Activated T-cell treated with anti-CD3 and anti-CD28 coated beads, Interleukin-2, amount 50 U/mL, for 1 hour (primary cell): ENCODE measurements at regions not wholly inside any gene's neighbourhood (a gene's known extent, or its start where the extent isn't known, plus 50 kb on each side); places are given as distances from the start of the nearest gene placed in this dataset.

Experiments used
- DNase-seq: peaks from one replicate; pipeline ENCODE4 v3.0.0-alpha.2; 2020

DNA sequence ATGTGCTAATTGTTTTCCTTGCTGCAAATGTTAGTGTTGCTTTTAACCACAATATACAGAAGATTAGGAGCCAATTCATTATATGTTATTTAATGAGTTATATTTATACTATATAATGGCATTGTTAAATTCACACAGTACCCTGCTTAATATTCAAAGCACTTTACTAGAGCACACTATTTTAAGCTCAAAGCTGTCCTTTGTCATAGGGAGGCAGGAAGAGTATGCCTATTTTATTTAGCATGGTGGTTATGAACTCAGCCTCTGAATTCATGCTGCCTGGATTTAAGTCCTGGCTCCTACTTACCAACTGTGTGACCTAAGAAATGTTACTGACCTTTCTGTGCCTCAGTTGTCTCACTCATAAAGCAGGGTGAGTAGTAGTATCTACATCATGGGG is 80.5 kb downstream of the FASTKD2 start:
- DNase-seq, result no peak

DNA sequence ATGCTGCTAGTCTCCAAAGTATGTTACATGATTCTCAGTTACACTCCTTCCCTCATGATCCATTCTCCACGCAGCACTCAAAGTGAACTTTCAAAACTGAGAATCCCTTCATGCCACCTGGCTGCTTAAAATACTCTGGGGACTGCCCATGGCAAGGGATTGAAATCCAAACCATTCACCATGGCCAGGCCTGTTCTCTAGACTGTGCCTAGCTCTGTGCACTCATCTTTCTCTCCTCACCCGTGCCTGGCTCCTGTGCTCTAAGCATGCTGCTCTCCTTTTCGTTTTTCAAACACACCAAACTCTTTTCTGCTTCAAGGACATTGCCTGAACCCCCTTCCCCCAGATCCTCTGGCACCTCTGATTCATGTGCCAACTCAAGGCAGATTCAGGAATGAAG is 80.9 kb downstream of the FASTKD2 start:
- no peak for DNase-seq

DNA sequence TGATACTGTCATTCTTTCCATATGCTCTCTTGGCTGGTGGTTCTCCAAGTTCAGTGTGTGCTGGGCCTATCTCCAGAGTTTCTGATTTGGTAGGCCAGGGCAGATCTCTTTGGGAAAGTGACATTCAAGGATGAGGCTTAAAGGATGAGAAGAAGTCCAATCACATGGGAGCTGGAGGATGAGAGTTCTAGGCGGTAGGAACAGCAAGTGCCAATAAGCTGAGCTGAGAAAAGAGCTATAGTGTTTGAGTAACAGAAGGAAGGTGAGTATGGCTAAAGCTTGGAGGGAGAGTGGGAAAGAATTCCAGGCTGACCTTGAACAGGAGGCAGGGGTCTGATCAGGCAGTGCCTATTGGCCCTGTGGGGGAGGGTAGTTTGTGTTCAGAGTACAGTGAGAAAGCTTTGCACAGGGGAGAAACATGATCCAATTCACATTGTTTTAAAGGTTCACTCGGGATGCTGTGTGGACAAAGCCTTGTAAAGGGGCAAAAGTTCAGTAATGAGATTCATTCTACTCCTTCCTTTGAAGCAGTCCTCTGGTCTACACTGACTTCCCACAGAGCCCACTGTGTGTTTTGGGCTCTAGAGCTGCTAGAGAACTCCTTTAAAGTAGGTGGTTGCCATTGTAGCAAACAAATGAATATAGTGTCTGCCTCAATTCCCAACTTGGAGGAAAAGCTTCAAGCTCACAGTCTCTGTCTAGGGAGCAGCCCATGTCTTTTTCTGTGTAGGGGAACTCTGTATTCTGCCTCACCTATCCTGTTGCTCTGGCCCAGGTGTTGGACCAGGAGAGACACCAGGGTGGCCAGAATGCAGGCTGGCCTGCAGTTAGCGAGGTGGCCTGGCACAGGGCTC is 81.8 kb downstream of the FASTKD2 start:
- no peak for DNase-seq

DNA sequence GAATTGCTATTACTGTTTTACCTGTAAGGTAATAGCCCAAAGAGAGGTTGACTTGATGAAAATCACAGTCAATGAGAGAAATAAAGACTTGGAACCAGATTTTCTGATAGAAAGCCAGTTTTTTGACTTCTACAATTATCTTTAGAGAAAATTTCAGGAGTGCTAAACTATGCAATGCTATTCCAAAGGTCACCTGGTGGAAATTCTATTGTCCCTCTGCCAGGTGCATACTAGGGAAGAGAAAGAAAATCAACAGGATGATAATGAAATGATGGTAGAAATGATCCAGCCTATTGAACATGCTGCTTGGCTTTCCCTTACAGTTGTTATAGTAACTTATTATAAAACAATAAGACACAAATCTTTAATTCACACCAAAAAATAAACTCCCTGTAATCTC is 85.0 kb downstream of the FASTKD2 start:
- DNase-seq, result no peak

DNA sequence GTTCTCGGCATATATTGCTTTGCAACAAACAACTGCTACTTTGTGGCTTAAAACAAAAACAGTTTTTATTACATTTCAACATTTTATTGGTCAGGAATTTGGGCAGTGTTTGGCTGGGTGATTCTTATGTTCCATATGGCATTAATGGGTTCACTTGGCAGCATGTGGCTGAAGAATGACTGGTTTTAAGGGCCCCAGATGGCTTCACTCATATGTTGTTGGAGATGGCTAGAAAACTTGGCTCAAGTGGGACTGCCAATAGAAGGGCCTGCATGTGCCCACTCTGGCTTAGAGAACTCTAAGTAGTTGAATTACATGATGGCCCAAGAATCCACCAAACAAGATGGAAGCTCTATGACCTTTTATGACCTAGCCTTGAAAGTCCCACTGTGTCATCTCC is 86.1 kb downstream of the FASTKD2 start:
- DNase-seq, result no peak

DNA sequence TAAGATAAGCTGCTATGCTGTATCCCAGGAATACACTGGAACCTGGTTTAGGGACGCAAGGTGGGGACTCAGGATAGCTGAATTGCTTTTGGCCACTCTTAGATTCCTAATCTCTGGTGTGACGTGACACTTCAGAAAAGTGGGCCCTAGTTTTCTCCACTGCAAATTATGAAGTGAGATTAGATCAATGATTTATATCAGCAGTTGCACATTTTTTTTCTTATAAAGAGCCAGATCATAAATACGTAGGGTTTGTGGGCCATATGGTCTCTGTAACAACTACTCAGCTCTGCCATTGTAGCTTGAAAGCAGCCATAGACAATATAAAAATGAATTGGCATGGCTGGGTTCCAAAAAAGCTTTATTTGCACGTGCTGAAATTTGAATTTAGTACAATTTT is 85.4 kb upstream of the CPO start:
- no peak for DNase-seq

DNA sequence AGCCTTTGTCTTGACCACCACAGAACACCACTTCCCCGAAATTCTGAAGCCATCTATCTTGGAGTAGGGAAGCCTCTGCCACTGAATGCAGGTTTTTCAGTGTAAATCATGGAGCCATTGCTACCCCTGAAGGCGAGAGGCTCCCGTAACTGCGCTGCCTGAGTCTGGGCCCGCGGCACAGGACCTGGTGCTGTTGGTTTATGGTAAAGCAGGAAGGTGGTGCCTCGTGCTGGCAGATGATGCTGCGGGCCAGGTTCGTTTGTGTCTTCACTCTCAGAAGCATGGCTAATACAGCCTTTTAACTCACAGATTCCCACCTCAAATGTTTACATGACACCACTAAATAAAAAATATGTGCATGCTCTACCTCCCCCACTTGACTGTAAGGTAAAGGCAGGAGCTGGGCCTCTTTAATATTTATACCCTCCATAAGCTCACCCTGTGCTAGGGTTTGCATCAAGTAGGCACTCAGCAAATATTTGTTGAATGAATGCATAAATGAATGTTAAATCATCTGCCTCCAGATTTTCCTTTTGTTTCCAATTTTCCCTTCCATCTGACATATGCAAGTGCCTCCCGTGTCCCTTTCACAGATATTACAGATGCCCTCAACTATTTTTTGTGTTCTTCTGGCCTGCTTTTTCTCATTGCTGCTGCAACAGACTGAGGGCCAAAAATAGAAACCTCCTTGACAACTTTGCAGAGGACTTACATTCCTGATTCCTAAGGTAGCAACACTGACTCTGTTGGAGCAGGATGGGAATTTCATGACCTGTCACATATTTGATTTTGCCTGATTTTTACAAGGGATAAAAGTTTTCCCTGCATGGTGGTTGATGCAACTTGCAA is 83.5 kb upstream of the CPO start:
- no peak for DNase-seq

DNA sequence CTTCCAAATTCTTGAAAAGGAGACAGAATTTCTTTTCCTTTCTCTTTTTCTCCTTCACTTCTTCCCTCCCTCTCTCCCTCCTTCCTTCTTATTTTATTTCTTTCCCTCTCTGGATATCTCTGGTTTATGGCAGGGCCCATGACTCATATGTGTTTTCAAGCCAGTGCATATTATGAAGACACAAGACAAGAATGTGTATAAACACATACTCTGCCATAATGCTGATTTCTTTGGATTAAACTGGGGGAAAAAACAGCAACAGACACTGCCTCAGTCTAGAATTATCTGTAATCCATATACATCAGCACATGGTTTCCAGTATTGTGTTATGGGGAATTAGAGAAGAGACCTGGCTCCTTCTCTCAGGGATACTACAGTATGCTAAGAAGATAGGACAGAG is 82.8 kb upstream of the CPO start:
- no peak for DNase-seq

DNA sequence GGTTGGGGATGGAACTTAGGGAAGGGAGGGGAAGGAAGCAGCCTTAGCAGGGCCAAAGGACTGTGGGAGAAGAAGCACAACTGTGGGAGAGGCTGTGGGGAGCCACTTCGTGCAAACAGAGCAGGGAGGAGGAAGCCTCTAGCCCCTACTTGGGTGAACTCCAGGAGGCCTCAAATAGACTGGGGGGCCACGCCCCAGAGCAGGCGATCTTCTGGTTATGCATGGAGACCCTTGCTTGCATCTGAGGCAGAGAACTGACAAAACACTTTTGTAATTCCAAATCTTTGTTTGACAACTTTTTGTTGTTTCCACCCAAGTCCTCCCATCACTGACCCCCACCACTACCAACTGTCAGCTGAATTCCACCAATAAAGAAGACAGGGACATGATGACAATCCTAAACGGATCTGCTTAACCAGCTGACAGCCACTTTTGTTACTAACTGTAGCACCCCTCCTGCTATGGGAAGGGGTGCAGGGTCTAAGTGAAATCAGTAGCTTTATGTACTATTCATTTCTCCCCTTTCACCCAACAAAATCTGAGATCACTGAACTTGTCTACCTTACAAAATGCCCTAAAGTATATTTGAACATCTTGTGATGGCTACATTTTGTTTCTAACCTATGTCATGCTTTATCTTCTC is 80.5 kb upstream of the CPO start:
- no peak for DNase-seq

DNA sequence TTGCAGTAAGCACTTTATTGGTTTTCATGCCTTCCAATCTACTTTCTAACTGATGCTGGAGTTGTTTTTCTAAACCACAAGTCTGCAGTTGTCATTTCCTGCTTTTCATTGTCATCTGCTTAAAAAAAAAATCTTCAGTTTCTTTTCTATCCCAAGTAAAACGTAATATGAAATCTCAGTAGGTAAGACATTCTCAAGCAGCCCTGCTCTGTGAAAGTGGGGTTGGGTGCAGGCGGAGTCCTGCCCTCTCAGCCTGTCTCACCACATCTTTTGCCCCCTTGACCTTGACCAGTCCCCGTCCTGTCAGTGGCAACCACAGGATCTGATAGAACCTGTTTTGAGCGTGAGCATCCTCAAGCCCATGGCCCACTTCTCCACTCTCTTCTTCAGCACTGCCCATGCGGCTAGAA is 80.0 kb upstream of the CPO start:
- peak; percentile 31 for DNase-seq

DNA sequence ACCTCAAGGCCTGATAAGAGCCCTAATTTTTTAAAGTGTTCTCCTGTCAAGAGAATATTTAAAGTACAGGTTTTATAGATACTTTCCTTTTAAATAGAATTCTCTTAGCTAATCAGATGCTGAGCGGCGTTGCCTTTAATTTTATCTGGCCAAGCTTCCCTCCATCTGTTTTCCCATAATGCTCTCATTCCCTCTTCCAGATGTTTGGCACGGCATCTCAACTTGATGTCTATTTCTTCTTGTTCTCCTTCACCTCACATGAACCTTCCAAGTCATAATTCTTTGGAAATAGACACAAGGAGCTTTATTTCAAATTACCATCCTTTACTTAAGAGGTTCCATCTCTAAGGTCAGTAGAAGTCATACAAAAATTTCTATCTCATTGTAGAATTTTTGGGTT is 76.1 kb upstream of the CPO start:
- no peak for DNase-seq

DNA sequence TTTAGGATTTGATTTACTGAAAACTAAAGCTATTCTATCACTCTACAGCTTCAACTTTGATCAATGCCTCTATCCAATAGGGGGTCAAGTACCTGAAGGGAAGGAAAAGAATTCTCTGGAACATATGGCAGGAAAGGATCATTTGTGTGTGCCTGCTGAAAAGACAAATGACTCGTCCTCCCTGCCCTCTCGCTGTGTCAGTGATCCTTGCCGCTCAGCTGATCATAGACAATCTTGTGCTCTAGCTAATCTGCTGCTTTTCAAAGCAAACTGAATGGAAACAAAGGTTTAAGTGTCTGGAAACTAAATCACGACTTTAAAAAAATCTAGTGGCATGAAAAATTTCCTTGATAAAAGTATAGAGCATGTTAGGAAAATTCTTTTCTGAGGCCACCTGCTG is 75.6 kb upstream of the CPO start:
- no peak for DNase-seq

DNA sequence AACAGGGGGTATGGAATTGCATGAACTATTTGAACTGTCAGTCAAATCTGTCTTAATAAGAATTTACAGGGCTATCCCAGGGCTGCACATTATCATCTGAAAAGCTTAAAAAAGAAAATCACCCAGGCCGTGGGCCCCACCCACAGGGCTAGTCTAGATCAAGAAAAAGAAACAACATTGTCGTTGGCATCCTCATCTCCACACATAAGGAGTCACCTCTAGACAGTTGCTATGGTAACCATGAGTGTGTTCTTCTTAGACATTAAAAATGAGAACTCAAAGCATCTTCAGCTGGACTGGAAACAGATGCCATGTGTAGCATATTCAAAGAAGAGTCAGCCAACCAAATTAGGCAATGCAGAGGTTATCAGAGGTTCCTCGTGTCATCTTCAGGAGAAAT is 72.3 kb upstream of the CPO start:
- DNase-seq, result no peak

DNA sequence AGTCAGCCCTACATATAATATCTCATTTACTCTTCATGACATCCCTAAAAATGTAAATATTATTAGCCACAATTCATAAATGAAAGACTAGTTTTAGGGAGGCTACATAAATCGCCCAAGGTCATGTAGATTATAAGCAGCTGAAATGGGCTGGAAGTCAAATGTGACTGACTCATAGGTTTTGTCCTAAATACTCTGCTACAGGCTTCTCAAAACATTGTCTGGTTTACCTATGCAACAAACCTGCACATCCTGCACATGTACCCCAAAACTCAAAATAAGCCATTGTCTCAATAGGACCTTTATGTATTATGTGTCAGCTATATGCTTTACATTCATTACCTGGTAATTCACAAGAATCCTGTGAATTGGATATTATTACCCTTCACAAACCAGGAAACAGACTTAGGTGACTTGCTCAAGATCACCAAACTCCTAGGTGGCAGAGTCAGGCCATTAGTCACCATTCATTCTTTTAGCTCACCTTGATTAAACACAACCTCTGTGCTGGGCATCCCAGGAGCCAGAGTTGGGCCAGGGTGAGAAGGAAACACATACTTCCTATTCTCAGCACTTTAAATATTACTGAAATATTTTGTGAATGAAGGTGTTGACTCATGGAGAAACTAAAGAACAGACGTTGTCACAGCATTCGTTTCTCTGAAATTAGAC is 69.4 kb upstream of the CPO start:
- DNase-seq, result no peak

DNA sequence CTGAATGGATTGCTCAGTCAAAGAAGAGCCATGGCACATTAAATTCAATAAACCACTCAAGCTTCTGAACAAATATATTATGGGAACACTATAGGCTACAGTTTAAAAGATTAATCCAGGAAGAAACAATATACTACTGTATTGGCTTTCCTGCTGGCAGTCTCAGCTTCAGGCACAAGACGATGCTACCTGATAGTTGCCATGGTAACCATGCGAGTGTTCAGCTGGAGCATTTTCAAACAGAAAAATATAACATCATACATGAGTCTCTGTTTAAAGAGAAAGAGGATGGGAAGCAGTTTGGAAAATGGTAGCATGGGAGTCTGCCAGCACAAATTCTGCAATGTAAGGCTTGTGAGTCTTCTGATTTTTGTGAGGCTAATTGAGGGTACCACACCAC is 65.9 kb upstream of the CPO start:
- no peak for DNase-seq

DNA sequence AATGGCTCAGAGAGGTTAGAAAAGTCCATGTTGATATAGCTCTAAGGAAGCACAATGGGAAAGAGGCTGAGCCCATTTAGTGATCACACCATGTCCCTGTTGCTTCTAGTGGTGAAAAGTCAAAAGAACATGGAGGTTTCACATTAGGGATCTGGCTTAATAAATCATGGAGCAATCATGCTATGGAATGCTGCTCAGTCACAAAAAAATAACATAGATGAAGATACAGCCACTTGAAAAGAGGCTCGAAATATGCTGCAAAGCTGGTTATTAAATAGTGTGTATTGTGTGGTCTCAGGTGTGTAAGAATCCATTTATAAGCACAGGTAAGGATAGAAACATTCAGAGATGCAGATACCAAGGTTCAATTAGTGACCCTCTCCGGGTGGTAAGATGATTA is 63.6 kb upstream of the CPO start:
- no peak for DNase-seq

DNA sequence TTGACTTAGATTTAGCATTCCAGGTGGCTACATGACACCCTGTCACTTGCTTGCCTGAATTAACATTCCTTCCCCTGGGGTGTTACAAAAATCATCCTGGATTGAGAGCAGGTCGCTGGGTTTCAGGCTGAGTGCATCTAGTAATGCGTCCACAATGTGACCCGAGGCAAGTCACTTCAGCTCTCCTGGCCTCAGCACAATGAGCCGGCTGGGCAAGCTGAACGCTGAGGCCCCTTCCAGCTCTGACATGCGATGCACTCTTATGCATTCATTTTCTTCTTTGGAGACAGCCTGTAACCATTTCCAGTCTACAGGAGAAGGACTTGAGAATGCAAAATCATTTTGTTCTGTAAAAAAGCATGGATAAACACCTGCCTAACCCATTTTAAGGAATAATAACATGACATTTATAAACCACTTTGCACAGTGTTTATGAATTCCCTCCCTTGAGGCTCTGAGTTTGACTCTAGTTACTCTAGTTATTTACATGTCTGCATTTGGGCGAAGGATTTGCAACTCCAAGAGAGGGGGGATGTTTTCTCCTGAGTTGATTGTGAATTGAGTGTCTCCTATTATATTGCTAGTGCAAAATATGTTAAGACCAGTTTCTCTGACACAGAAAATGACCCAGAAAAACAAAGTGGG is 63.0 kb upstream of the CPO start:
- no peak for DNase-seq

DNA sequence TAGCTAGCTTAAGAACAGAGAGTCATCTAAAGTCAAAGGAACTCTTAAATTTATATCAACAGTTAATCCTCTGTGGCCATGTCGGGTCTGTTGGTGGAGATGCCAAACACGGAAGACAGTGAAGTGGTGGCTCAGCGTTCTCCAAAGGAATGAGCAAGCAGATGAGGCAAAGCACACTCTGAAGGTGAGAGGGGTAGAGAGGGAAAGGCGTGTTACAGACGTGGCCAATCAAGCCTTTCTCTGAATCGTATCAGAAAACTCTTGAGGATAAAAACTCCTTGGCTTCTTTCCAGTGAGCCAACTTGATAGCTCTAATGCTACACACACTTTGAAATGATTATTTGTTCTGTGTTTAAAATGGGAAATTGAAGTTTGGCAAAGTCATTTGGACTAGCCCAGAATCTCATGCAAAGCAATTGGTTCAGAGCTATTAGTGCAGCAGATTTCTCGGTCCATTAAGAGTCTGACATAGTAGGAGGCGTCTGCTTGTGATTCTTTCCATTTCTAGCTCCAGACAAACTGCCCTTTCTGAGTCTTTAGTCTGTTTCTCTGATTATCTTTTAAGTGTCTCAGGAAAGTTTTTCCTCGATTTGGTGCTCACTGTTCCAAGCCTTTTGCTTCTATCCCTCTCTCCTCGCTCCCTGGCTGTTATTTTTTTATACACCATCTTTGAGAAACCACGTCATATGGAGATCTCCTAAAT is 57.5 kb upstream of the CPO start:
- DNase-seq, result no peak

DNA sequence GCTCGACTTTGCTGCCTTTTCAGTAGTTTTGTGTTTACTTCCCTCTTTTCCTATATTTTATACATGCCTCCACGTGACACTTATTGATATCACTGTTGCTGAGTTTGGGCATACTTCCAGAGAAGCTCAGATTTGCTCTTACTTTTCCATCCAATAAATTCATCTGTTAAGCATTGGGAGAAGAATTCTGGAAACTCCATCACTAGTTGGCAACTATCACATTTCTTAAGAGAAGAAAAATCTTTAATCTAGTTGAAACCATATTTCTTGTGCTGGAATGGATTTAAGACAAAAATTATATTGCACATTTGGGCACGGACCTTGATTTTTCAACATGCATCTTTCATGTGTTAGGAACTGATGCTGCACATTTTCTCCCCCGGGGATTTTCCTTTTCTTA is 52.6 kb upstream of the CPO start:
- DNase-seq, result no peak

DNA sequence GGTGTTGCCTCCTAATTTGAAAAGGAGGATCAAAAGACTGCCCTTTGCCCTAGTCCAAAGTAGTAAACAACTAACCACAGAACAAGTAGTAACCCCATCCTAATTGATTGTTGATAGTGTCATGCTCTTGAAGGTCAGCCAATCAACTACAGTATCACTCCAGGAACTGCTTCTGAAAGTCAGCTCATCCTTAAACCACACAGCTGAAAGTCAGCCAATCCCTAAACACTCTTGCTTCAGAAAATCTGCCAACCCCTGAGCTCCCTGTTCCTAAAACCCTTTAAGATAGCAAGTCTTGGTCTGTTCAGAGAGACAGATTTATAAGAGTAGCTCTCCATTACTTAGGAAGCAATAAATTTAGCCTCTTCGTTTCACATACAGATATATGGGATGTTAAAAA is 51.6 kb upstream of the CPO start:
- no peak for DNase-seq
